NCI-H2171 treated with DMSO at 0.1 percent for 48 hours (cell line): ENCODE measurements at regions not wholly inside any gene's neighbourhood (a gene's known extent, or its start where the extent isn't known, plus 50 kb on each side); places are given as distances from the start of the nearest gene placed in this dataset.
A peak's percentile ranks its signal among the peaks of the same experiment; 100 is the strongest.
"Not testable (repeated sequence)": the region's sequence is repeated elsewhere in the genome, so short reads cannot be mapped to it uniquely, and the experiment has no call there.

ENCODE experiments used
- DNase-seq: peaks from one replicate; lab custom pipeline; 2025; lab: John Stamatoyannopoulos, UW

DNA sequence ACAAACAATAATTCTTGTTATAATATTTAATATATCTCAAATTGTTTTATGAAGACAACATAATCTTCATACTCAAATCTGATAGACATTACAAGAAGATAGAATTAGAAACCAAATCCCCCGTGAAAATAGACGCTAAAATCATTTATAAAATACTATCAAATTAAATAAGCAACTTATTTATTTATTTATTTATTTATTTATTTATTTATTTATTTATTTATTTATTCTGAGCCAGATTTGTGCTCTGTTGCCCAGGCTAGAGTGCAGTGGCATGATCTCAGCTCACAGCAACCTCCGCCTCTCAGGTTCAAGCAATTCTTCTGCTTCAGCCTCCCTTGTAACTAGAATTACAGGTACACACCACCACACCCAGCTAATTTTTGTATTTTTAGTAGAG lies 294.9 kb upstream of the MAGEC2 start:
- DNase-seq, result no peak

GRCh38 chrX:142483965-142484364 lies 278.9 kb upstream of the MAGEC2 start:
- DNase-seq, result no peak

- DNase-seq, result no peak
Observed at GRCh38 chrX:142446349-142446748, 241.3 kb upstream of the MAGEC2 start.

DNA sequence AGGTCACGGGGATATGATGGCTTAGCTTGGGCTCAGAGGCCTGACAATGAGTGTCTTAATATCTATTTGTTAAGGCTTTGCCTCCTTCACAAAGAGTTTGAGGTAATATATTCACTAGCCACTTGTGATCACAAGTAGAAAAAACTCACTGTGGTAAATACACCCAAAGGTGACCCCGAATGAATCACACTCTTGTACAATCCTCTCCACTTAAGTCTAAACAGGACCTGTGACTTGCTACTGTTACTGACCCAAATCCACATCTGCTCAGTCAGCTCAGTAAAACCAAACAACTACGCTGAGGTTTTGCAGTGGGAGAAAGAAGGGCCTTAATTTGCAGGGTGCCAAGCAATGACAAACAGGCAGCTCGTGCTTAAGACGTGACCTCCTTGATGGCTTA lies 223.8 kb upstream of the MAGEC2 start:
- DNase-seq, result no peak

DNA sequence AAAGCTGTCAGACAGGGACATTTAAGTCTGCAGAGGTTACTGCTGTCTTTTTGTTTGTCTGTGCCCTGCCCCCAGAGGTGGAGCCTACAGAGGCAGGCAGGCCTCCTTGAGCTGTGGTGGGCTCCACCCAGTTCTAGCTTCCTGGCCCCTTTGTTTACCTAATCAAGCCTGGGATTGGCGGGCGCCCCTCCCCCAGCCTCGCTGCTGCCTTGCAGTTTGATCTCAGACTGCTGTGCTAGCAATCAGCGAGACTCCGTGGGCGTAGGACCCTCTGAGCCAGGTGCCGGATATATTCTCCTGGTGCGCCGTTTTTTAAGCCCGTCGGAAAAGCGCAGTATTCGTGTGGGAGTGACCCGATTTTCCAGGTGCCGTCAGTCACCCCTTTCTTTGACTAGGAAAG lies 185.9 kb upstream of the MAGEC2 start:
- DNase-seq, result not testable (repeated sequence)

GRCh38 chrX:142363501-142363900 lies 158.4 kb upstream of the MAGEC2 start:
- DNase-seq, result peak; percentile 11

DNA sequence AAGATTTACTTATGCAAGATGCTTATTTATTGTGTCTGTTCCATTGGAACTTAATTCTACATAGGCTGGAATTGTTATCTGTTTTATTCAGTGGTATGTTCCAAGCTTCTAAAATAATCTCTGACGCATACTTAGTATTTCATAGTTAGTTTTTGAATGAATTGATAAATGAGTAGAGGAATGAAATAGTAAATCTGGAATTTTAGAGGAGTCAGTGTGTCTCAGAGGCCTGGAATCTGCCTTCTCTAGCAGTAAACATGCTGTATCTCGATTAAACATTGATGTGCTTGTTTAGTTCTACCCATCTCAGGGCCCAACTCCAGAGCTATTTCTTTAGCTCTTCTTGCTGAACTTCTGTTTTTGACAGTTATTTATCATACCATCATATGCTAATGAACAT lies 154.2 kb upstream of the MAGEC2 start:
- no peak for DNase-seq

- no peak for DNase-seq
Observed at GRCh38 chrX:142327182-142327581, 122.1 kb upstream of the MAGEC2 start.

DNA sequence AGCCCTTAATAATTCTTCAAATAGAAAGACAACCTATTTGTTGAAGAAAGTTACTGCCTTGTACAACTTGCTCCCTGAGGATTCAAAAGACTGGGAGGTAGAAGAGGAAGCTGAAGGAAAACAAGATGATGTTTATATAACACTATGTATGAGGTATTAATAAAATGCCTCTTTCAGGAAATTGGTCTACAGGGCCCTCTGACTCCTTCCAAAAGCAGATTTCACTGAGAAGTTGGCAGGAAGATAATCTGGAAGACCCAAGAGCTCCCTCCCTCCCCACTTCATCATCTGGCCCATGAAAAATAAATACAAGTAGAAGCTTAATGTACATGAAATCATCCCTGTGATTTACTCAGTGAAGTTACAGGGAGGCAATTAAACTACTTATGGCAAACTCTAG lies 107.5 kb upstream of the MAGEC2 start:
- DNase-seq, result no peak

GRCh38 chrX:142299406-142299805 lies 94.3 kb upstream of the MAGEC2 start:
- no peak for DNase-seq

- DNase-seq, result no peak
Observed at GRCh38 chrX:142296421-142296820, 91.3 kb upstream of the MAGEC2 start.

- no peak for DNase-seq
Observed at GRCh38 chrX:142295190-142295589, 90.1 kb upstream of the MAGEC2 start.

- DNase-seq, result not testable (repeated sequence)
Observed at GRCh38 chrX:142270166-142270565, 65.1 kb upstream of the MAGEC2 start.

GRCh38 chrX:142266417-142266816 lies 61.3 kb upstream of the MAGEC2 start:
- no peak for DNase-seq

DNA sequence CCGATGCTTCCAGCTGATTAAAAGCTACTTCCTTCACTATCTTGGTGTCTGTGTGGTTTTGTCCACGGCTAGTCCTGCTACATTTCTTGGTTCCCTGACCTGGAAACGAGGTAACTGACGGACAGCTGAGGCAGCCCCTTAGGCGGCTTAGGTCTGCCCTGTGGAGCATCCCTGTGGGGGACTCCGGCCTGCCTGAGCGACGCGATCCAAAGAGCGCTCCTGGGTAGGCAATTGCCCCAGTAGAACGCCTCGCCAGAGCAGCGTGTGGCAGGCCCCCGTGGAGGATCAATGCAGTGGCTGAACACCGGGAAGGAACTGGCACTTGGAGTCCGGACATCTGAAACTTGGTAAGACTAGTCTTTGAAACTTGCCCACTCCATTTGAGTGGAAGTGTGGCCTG lies 60.5 kb upstream of the MAGEC2 start:
- DNase-seq, result not testable (repeated sequence)

- DNase-seq, result no peak
Observed at GRCh38 chrX:142256935-142257334, 51.8 kb upstream of the MAGEC2 start.
